GM21528 (cell line): ENCODE measurements at regions not wholly inside any gene's neighbourhood (a gene's known extent, or its start where the extent isn't known, plus 50 kb on each side); places are given as distances from the start of the nearest gene placed in this dataset.

Source experiments
- ATAC-seq: cut with Tn5 transposase; IDR thresholded peaks from one replicate; pipeline ENCODE4 v1.9.1; 2021; ENCODE audit warnings: mild to moderate bottlenecking, moderate library complexity; ENCODE audit not compliant: unreplicated experiment, low FRiP score

GRCh38 chr3:88534534-88534933, 384.8 kb downstream of the C3orf38 start:
- no peak for ATAC-seq

GRCh38 chr3:88535563-88535962, 385.8 kb downstream of the C3orf38 start:
- no peak for ATAC-seq

GRCh38 chr3:88542916-88543315, 393.2 kb downstream of the C3orf38 start:
- ATAC-seq: no peak

- no peak for ATAC-seq
These were observed 422.7 kb downstream of the C3orf38 start for GRCh38 chr3:88572450-88572849.

GRCh38 chr3:88573472-88573871, 423.7 kb downstream of the C3orf38 start:
- no peak for ATAC-seq

GRCh38 chr3:88574146-88574545, 424.4 kb downstream of the C3orf38 start:
- ATAC-seq: no peak

- ATAC-seq: no peak
These were observed 434.7 kb downstream of the C3orf38 start for GRCh38 chr3:88584451-88584850.

GRCh38 chr3:88586121-88586640, 436.4 kb downstream of the C3orf38 start:
- no peak for ATAC-seq

GRCh38 chr3:88589138-88589537, 439.4 kb downstream of the C3orf38 start:
- ATAC-seq: no peak

- no peak for ATAC-seq
These were observed 445.3 kb downstream of the C3orf38 start for GRCh38 chr3:88595026-88595425.

- no peak for ATAC-seq
These were observed 446.7 kb downstream of the C3orf38 start for GRCh38 chr3:88596451-88596850.

- ATAC-seq: no peak
These were observed 461.1 kb downstream of the C3orf38 start for GRCh38 chr3:88610820-88611219.

- ATAC-seq: no peak
These were observed 462.1 kb downstream of the C3orf38 start for GRCh38 chr3:88611826-88612326.

GRCh38 chr3:88616413-88616812, 466.7 kb downstream of the C3orf38 start:
- ATAC-seq: no peak

GRCh38 chr3:88617283-88617682, 467.5 kb downstream of the C3orf38 start:
- ATAC-seq: no peak

- ATAC-seq: no peak
These were observed 468.4 kb downstream of the C3orf38 start for GRCh38 chr3:88618021-88618645.

- ATAC-seq: no peak
These were observed 471.8 kb downstream of the C3orf38 start for GRCh38 chr3:88621586-88621985.

- no peak for ATAC-seq
These were observed 473.9 kb downstream of the C3orf38 start for GRCh38 chr3:88623709-88624108.

- no peak for ATAC-seq
These were observed 476.8 kb downstream of the C3orf38 start for GRCh38 chr3:88626456-88627120.

GRCh38 chr3:88628901-88629300, 478.5 kb upstream of the EPHA3 start:
- ATAC-seq: no peak

- no peak for ATAC-seq
These were observed 475.2 kb upstream of the EPHA3 start for GRCh38 chr3:88632226-88632625.

GRCh38 chr3:88640581-88640980, 466.8 kb upstream of the EPHA3 start:
- ATAC-seq: no peak
